OCI-LY3 (cell line): ENCODE measurements at regions not wholly inside any gene's neighbourhood (a gene's known extent, or its start where the extent isn't known, plus 50 kb on each side); places are given as distances from the start of the nearest gene placed in this dataset.

Source experiments
- EZH2phosphoT487 ChIP-seq: fragments of 200-600 bp; shearing (Covaris generic); IDR thresholded peaks from 2 replicates; pipeline ENCODE4 v1.6.1; 2018; ENCODE audit warnings: antibody characterized with exemption, mixed run types, low read depth
- TF ChIP-seq, protein P1 (sequence below): fragments of 200-600, 300-600 bp; sonication (generic); IDR thresholded peaks from 2 replicates; pipeline ENCODE4 v1.5.1; 2014; ENCODE audit warnings: antibody characterized with exemption, low read length, low read depth

DNA sequence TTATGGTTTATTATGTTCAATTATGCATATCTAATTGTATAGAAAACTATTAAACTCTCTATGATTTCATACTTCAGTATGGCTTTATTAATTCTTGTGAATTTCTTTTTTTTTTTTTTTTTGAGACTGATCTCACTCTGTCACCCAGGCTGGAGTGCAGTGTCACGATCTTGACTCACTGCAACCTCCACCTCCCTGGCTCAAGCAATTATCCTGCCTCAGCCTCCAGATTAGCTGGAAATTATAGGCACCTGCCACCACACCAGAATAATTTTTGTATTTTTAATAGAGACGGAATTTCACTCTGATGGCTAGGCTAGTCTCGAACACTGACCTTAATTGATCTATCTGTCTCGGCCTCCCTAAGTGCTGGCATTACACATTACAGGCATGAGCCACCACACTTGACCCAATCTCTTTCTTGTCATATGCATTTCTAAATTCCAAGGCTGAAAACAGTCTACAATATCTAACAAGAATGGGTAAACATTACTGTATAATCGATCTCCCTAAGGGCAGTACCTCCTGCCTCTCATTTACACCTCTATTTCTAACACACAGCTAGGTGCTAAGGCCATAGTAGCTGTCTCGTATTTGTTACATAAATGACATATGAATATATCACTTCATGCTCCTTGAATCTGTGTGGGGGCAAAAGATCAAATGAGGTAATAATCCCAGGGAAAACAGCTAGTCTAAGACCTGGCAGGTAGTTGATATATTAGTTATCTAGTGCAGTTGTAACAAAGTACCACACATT is 258.2 kb upstream of the CDH8 start:
- TF ChIP-seq, protein P1, sequence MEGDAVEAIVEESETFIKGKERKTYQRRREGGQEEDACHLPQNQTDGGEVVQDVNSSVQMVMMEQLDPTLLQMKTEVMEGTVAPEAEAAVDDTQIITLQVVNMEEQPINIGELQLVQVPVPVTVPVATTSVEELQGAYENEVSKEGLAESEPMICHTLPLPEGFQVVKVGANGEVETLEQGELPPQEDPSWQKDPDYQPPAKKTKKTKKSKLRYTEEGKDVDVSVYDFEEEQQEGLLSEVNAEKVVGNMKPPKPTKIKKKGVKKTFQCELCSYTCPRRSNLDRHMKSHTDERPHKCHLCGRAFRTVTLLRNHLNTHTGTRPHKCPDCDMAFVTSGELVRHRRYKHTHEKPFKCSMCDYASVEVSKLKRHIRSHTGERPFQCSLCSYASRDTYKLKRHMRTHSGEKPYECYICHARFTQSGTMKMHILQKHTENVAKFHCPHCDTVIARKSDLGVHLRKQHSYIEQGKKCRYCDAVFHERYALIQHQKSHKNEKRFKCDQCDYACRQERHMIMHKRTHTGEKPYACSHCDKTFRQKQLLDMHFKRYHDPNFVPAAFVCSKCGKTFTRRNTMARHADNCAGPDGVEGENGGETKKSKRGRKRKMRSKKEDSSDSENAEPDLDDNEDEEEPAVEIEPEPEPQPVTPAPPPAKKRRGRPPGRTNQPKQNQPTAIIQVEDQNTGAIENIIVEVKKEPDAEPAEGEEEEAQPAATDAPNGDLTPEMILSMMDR, result no peak
- TF ChIP-seq EZH2phosphoT487, result no peak
